ENCODE measurements at regions not wholly inside any gene's neighbourhood (a gene's known extent, or its start where the extent isn't known, plus 50 kb on each side); places are given as distances from the start of the nearest gene placed in this dataset.

- H3K27ac ChIP-seq (ENCODE audit: low read depth, low read length), result no peak overlapping the region
- no peak overlapping the region for H2BK120ac ChIP-seq (replicated peaks; ENCODE audit: low read depth, low read length)
- no peak overlapping the region for H2BK12ac ChIP-seq (ENCODE audit: low read depth, low read length)
- H4K8ac ChIP-seq (ENCODE audit: extremely low read depth, insufficient read depth, low read length), result no peak overlapping the region
- no peak overlapping the region for H4K5ac ChIP-seq (ENCODE audit: insufficient read length, low read depth, low read length)
- no peak overlapping the region for H3K4me3 ChIP-seq (ENCODE audit: extremely low read depth in 1 of 4, insufficient read depth in 2 of 4, low read depth in 3 of 4, low read length in 4 of 4)
- no peak overlapping the region for H4K91ac ChIP-seq (replicated peaks; ENCODE audit: insufficient read length, low read length)
- no peak overlapping the region for H2BK5ac ChIP-seq (ENCODE audit: low read depth, low read length)
- no peak overlapping the region for H3K56ac ChIP-seq (replicated peaks; ENCODE audit: insufficient read length, low read depth, low read length)
- H2AFZ ChIP-seq (ENCODE audit: low read length), result no peak overlapping the region
- H3K4me2 ChIP-seq (ENCODE audit: insufficient read depth in 1 of 2, low read depth in 2 of 2, low read length in 2 of 2), result no peak overlapping the region
- 92% methylated on average over 3 of the region's 3 CpGs; no CpG with 5 or more reads in 1 of the 2 experiments for WGBS, 2 experiments (ENCODE audit: extremely low coverage in 1 of 2, insufficient coverage in 1 of 2, insufficient read length in 1 of 2, insufficient replicate concordance in 2 of 2, low coverage in 1 of 2, low lambda C conversion rate in 2 of 2, missing lambda C conversion rate in 1 of 2)
- H3K4ac ChIP-seq (replicated peaks; ENCODE audit: insufficient read length, low read depth, low read length), result no peak overlapping the region
- no peaks in the 10 kb centered on the region for H3K79me2 ChIP-seq (ENCODE audit: control insufficient read depth in 1 of 2, insufficient read depth in 2 of 2, low read length in 2 of 2)
- H4K20me1 ChIP-seq (replicated peaks in 1 of 2; ENCODE audit: control insufficient read depth in 1 of 2, insufficient read depth in 2 of 2, low read length in 2 of 2), result no peaks in the 10 kb centered on the region
- H3K18ac ChIP-seq (ENCODE audit: extremely low read depth, low read length), result no peak overlapping the region
- ChIA-PET CTCF (ENCODE audit: partially characterized antibody) (interaction anchor here (1.3 to 1.7 kb wide), 3 partner anchors 7 to 26 kb away, joined by 3 to 7 read pairs (median 5); no protein-coding TSS in a partner anchor), POLR2A (ENCODE audit: partially characterized antibody) (no interaction called here)
- no peaks in the 10 kb centered on the region for H3K4me1 ChIP-seq (replicated peaks in 1 of 4; ENCODE audit: control insufficient read depth in 3 of 4, insufficient read depth in 4 of 4, low read length in 3 of 4)
- H3K14ac ChIP-seq (ENCODE audit: insufficient read length), result no peak overlapping the region
- H3K79me1 ChIP-seq (ENCODE audit: low read depth, low read length), result no peaks in the 10 kb centered on the region
- DNase-seq (ENCODE audit: low read depth in 1 of 2, low spot score in 2 of 2) (no peak), FAIRE-seq (no peak)
- no peak overlapping the region for H2BK20ac ChIP-seq (ENCODE audit: low read length)
- H2BK15ac ChIP-seq (ENCODE audit: low read length), result no peak overlapping the region
- no peaks in the 10 kb centered on the region for H3K23me2 ChIP-seq (ENCODE audit: low read depth, low read length)
- H2AK5ac ChIP-seq (ENCODE audit: low read depth, low read length), result no peak overlapping the region
- H3K27me3 ChIP-seq (replicated peaks in 1 of 4; ENCODE audit: control insufficient read depth in 3 of 4, extremely low read depth in 1 of 4, insufficient read depth in 3 of 4, low read length in 3 of 4), result no peaks in the 10 kb centered on the region
- H3K9ac ChIP-seq (replicated peaks in 1 of 4; ENCODE audit: extremely low read depth in 1 of 4, low read depth in 3 of 4, low read length in 3 of 4), result no peak overlapping the region
- H3K36me3 ChIP-seq (ENCODE audit: control insufficient read depth in 2 of 4, insufficient read depth in 4 of 4, low read length in 3 of 4), result no peaks in the 10 kb centered on the region
- H3K23ac ChIP-seq (ENCODE audit: insufficient read length), result no peak overlapping the region
- peaks cover 9 to 10% of the 10 kb centered on the region in 2 experiments; a peak in 2 of 4 replicates for H3K9me3 ChIP-seq (ENCODE audit: insufficient read depth in 2 of 2, low read depth in 1 of 2, low read length in 1 of 2)
- no peak for TF ChIP-seq KDM1A (IDR thresholded peaks at IDR 0.05; ENCODE audit: borderline replicate concordance, low read length)
- no peak for TF ChIP-seq BRCA1 (IDR thresholded peaks at IDR 0.05; ENCODE audit: low read depth, low read length)
- no peak for TF ChIP-seq MAFK (IDR thresholded peaks at IDR 0.05; ENCODE audit: low read depth, low read length)
These were observed 77.4 kb upstream of the TCF21 start for GRCh38 chr6:133811557-133811956.

All from H1 (cell line).